Lung (tissue), 11 donors: ENCODE measurements at regions not wholly inside any gene's neighbourhood (a gene's known extent, or its start where the extent isn't known, plus 50 kb on each side); places are given as distances from the start of the nearest gene placed in this dataset.

Experiments
- ATAC-seq: fragments of 200-7000 bp; cut with Tn5 transposase; one replicate; pipeline ENCODE4 v1.9.1; 2020; ENCODE audit warnings: moderate number of reproducible peaks; ENCODE audit not compliant: insufficient read depth, low FRiP score
- DNase-seq, 3 donors: peaks; one replicate each; pipeline ENCODE4 v3.0.0-alpha.2; 2013 to 2017
- H3K27ac ChIP-seq, 2 donors: one replicate each; pipeline ENCODE4 v1.5.1; 2013; ENCODE audit warnings: mild to moderate bottlenecking in 2 of 2, moderate library complexity in 2 of 2, control low read depth in 1 of 2, inconsistent platforms in 1 of 2, low read depth in 1 of 2, low read length in 1 of 2
- H3K27me3 ChIP-seq, 3 donors: one replicate each; pipeline ENCODE4 v1.5.1; 2013; ENCODE audit warnings: low read length in 2 of 3; ENCODE audit not compliant: control insufficient read depth in 3 of 3, insufficient read depth in 3 of 3
- H3K36me3 ChIP-seq, 4 donors: one replicate each; pipeline ENCODE4 v1.5.1; 2013; ENCODE audit warnings: low read length in 4 of 4, mild to moderate bottlenecking in 1 of 4, moderate library complexity in 1 of 4; ENCODE audit not compliant: control insufficient read depth in 4 of 4, insufficient read depth in 4 of 4
- H3K4me1 ChIP-seq, 5 donors: one replicate each; pipeline ENCODE4 v1.5.1; 2013; ENCODE audit warnings: low read length in 5 of 5, mild to moderate bottlenecking in 2 of 5, moderate library complexity in 1 of 5; ENCODE audit not compliant: control insufficient read depth in 5 of 5, insufficient read depth in 5 of 5
- H3K4me3 ChIP-seq: one replicate; pipeline ENCODE4 v1.5.1; 2013; ENCODE audit warnings: mild to moderate bottlenecking, control low read depth, moderate library complexity
- H3K9ac ChIP-seq, 2 donors: one replicate each; pipeline ENCODE4 v1.5.1; 2013; ENCODE audit warnings: low read length in 2 of 2, control low read depth in 1 of 2; ENCODE audit not compliant: insufficient read depth in 1 of 2
- H3K9me3 ChIP-seq, 4 donors: one replicate each; pipeline ENCODE4 v1.5.1; 2013; ENCODE audit warnings: low read length in 3 of 4, mild to moderate bottlenecking in 1 of 4, moderate library complexity in 1 of 4; ENCODE audit not compliant: control insufficient read depth in 4 of 4, insufficient read depth in 3 of 4
- WGBS, 2 donors: extraction: QIAGEN DNeasy Blood & Tissue Kit; methylation state at CpG; one replicate each; pipeline ENCODE4 v1.1.7; 2013; 5-methylcytosine and 5-hydroxymethylcytosine counted together
- TF ChIP-seq, protein P1 (sequence below): IDR thresholded peaks from 2 replicates; pipeline ENCODE4 v1.5.1; 2012; ENCODE audit warnings: mild to moderate bottlenecking; ENCODE audit errors: control extremely low read depth, extremely low read depth
- donor health status: control.
- donor health status: control.
- donor health status: Bipolar disorder and iron deficiency.
- donor health status: healthy.
- donor health status: DM: yes; HTN: yes; CAD: no.

GRCh38 chr6:140744659-140745320 is 1370.3 kb upstream of the CITED2 start:
- no peak overlapping the region for H3K9ac ChIP-seq
- H3K9me3 ChIP-seq: peaks cover 0 to 7% (median 4%) of the 10 kb centered on the region in 4 donors
- no peaks in the 10 kb centered on the region for H3K27me3 ChIP-seq
- TF ChIP-seq, protein P1, sequence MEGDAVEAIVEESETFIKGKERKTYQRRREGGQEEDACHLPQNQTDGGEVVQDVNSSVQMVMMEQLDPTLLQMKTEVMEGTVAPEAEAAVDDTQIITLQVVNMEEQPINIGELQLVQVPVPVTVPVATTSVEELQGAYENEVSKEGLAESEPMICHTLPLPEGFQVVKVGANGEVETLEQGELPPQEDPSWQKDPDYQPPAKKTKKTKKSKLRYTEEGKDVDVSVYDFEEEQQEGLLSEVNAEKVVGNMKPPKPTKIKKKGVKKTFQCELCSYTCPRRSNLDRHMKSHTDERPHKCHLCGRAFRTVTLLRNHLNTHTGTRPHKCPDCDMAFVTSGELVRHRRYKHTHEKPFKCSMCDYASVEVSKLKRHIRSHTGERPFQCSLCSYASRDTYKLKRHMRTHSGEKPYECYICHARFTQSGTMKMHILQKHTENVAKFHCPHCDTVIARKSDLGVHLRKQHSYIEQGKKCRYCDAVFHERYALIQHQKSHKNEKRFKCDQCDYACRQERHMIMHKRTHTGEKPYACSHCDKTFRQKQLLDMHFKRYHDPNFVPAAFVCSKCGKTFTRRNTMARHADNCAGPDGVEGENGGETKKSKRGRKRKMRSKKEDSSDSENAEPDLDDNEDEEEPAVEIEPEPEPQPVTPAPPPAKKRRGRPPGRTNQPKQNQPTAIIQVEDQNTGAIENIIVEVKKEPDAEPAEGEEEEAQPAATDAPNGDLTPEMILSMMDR: no peak
- 72 to 79% methylated on average over 2 of the region's 2 CpGs for WGBS, 2 donors
- DNase-seq: no peak
- no peaks in the 10 kb centered on the region for H3K4me1 ChIP-seq
- no peaks in the 10 kb centered on the region for H3K36me3 ChIP-seq
- no peak overlapping the region for H3K27ac ChIP-seq
- H3K4me3 ChIP-seq: no peak overlapping the region
- ATAC-seq: no peak

DNA sequence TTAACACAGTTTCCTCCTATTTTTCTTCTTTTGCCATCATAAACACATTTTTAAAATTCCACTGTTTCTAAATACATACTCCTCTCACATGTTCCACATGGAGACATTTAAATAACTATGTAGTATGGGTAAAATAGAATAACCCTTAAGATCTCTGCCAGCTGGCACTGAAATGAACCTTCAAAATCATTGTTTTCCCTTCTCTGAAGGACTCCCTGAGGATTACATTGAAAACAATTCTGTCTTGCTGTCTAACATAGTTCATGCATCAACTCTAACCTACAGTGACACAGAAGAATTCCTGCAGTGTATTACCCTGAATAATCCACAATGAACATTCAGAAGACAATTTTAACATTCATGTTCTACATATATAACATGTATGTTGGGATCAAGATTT is 1361.8 kb upstream of the CITED2 start:
- no peak overlapping the region for H3K4me3 ChIP-seq
- H3K4me1 ChIP-seq: no peaks in the 10 kb centered on the region
- H3K36me3 ChIP-seq: no peaks in the 10 kb centered on the region
- DNase-seq (no peak), ATAC-seq (no peak)
- H3K9ac ChIP-seq: no peak overlapping the region
- no peak overlapping the region for H3K27ac ChIP-seq
- H3K27me3 ChIP-seq: no peaks in the 10 kb centered on the region
- H3K9me3 ChIP-seq: no peaks in the 10 kb centered on the region
- TF ChIP-seq, protein P1: no peak

GRCh38 chr6:140732991-140733390 is 1358.5 kb upstream of the CITED2 start:
- TF ChIP-seq, protein P1: no peak
- 65 to 80% methylated on average over 2 of the region's 2 CpGs for WGBS, 2 donors

GRCh38 chr6:140732155-140732554 is 1357.7 kb upstream of the CITED2 start:
- no peaks in the 10 kb centered on the region for H3K4me1 ChIP-seq
- 85 to 94% methylated on average over 2 of the region's 2 CpGs for WGBS, 2 donors
- TF ChIP-seq, protein P1: no peak
- H3K27me3 ChIP-seq: no peaks in the 10 kb centered on the region
- no peak overlapping the region for H3K27ac ChIP-seq
- no peaks in the 10 kb centered on the region for H3K36me3 ChIP-seq
- no peak overlapping the region for H3K4me3 ChIP-seq
- H3K9ac ChIP-seq: no peak overlapping the region
- H3K9me3 ChIP-seq: no peaks in the 10 kb centered on the region
- DNase-seq (no peak), ATAC-seq (no peak)

More at GRCh38 chr6:140732991-140733390, 1358.5 kb upstream of the CITED2 start:
- DNase-seq: peak in 1 of 3 donors; percentile 11
- H3K27ac ChIP-seq: no peak overlapping the region
- ATAC-seq: no peak
- no peaks in the 10 kb centered on the region for H3K36me3 ChIP-seq
- no peaks in the 10 kb centered on the region for H3K9me3 ChIP-seq
- no peaks in the 10 kb centered on the region for H3K27me3 ChIP-seq
- H3K4me1 ChIP-seq: no peaks in the 10 kb centered on the region
- no peak overlapping the region for H3K4me3 ChIP-seq
- H3K9ac ChIP-seq: no peak overlapping the region
